ENCODE measurements at regions not wholly inside any gene's neighbourhood (a gene's known extent, or its start where the extent isn't known, plus 50 kb on each side); places are given as distances from the start of the nearest gene placed in this dataset.
A peak's percentile ranks its signal among the peaks of the same experiment; 100 is the strongest.

DNA sequence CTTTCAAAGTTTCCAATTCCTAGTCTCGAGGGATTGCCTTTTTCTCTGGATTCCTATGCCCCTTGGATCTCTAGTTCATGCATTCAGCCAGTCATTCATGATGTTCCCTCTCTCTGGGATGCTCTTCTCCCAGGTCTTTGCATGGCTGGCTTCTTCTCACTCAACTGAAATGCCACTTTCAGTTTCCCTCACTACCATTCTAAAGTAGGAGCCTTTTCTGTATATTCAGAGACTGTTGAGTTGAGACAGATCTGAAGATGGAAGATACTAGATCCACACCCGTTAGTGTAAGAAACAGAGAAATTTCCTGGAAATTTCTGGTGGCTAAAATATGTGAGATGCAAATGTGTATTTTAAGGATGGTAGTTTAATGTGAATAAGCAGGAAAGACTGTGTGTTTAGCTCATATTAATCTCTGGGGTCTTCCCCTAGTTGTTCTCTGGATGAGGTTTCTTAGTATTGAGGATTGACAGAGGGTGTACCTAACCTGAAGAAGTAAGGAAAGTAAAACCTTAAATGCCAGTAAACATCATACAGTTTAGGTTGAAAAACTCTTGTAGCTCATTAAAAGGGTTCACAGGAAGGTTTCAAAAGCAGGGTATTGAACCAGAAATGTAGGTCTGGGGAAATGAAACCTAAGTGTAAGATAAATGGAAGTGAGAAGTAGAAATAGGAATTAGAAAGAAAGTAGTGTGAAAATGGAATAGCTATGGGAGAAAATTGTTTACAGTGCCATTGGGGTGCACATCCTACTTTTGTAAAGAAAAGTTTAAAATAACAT lies 331.3 kb downstream of the NDFIP2 start:
- Histone ChIP-seq H3K4me1 (ENCODE audit: control insufficient read depth in 2 of 2, insufficient read depth in 1 of 2, low read depth in 1 of 2, low read length in 2 of 2) (peaks cover 5 to 12% of the 10 kb centered on the region in 2 donors), H3K4me2 (ENCODE audit: insufficient read depth, low read length, poor library complexity, severe bottlenecking) (no peak overlapping the region), H2BK12ac (ENCODE audit: low read length) (no peak overlapping the region), H2BK120ac (ENCODE audit: low read depth, low read length) (no peak overlapping the region), H2BK5ac (ENCODE audit: low read length) (no peak overlapping the region), H3K27me3 (ENCODE audit: control insufficient read depth in 3 of 3, insufficient read depth in 3 of 3, low read depth in 1 of 3, low read length in 3 of 3) (no peaks in the 10 kb centered on the region), H3K79me1 (ENCODE audit: low read depth, low read length) (no peaks in the 10 kb centered on the region), H3K4me3 (ENCODE audit: low read length in 2 of 2) (no peak overlapping the region), H2AFZ (ENCODE audit: low read length) (no peak overlapping the region), H2BK15ac (ENCODE audit: low read length) (no peak overlapping the region), H3K36me3 (replicated peaks in 1 of 2; ENCODE audit: control insufficient read depth in 2 of 2, insufficient read depth in 2 of 2, low read length in 2 of 2) (no peaks in the 10 kb centered on the region), H3K9ac (ENCODE audit: low read depth, low read length, poor library complexity) (no peak overlapping the region), H3K18ac (ENCODE audit: low read length) (no peak overlapping the region), H3K27ac (replicated peaks; ENCODE audit: low read length) (no peak overlapping the region), H4K91ac (ENCODE audit: low read depth, low read length, poor library complexity) (no peak overlapping the region), H3K4ac (ENCODE audit: low read length) (no peak overlapping the region), H4K8ac (ENCODE audit: low read depth, low read length) (no peak overlapping the region), H3K9me3 (replicated peaks in 1 of 2; ENCODE audit: control insufficient read depth in 2 of 2, insufficient read depth in 1 of 2, low read depth in 1 of 2, low read length in 2 of 2) (peaks cover 0 to 2% of the 10 kb centered on the region in 2 donors), H3K23ac (ENCODE audit: low read depth, low read length, poor library complexity) (no peak overlapping the region), H2AK5ac (ENCODE audit: low read depth, low read length) (no peak overlapping the region), H3K14ac (ENCODE audit: low read length) (no peak overlapping the region)
- WGBS, 2 donors (ENCODE audit: extremely low coverage in 2 of 2, insufficient read length in 2 of 2, insufficient replicate concordance in 1 of 2) = no CpG with 5 or more reads among the region's 2 CpGs
- no peak for DNase-seq (ENCODE audit: low spot score)

DNA sequence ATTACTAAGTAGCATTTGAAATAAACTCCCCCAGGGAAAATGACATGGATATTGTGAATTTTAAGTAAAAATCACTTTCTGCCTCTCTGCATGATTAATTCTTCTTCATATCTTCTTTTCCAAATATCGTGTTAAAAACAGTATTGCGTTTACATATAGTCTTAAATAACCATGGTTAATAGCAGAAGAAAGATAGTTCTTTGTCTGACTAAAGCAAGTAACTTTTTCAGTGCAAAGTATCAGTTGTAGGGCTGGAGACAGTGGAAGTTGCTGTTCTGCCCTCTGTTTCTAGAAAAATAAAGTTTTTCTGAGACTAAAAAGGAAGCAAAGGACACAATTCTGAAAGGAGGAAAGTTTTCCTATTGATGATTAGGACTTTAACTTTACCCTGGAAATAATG lies 330.2 kb downstream of the NDFIP2 start:
- Histone ChIP-seq H2AK5ac (ENCODE audit: low read depth, low read length) (no peak overlapping the region), H3K27ac (replicated peaks; ENCODE audit: low read length) (no peak overlapping the region), H2AFZ (ENCODE audit: low read length) (no peak overlapping the region), H4K91ac (ENCODE audit: low read depth, low read length, poor library complexity) (no peak overlapping the region), H3K4me3 (ENCODE audit: low read length in 2 of 2) (no peak overlapping the region), H3K18ac (ENCODE audit: low read length) (no peak overlapping the region), H3K79me1 (ENCODE audit: low read depth, low read length) (no peaks in the 10 kb centered on the region), H3K27me3 (ENCODE audit: control insufficient read depth in 3 of 3, insufficient read depth in 3 of 3, low read depth in 1 of 3, low read length in 3 of 3) (no peaks in the 10 kb centered on the region), H2BK15ac (ENCODE audit: low read length) (no peak overlapping the region), H3K4me2 (ENCODE audit: insufficient read depth, low read length, poor library complexity, severe bottlenecking) (no peak overlapping the region), H2BK5ac (ENCODE audit: low read length) (no peak overlapping the region), H3K14ac (ENCODE audit: low read length) (no peak overlapping the region), H3K36me3 (replicated peaks in 1 of 2; ENCODE audit: control insufficient read depth in 2 of 2, insufficient read depth in 2 of 2, low read length in 2 of 2) (no peaks in the 10 kb centered on the region), H3K9ac (ENCODE audit: low read depth, low read length, poor library complexity) (no peak overlapping the region), H2BK120ac (ENCODE audit: low read depth, low read length) (no peak overlapping the region), H3K9me3 (replicated peaks in 1 of 2; ENCODE audit: control insufficient read depth in 2 of 2, insufficient read depth in 1 of 2, low read depth in 1 of 2, low read length in 2 of 2) (peaks cover 0 to 2% of the 10 kb centered on the region in 2 donors), H3K4me1 (ENCODE audit: control insufficient read depth in 2 of 2, insufficient read depth in 1 of 2, low read depth in 1 of 2, low read length in 2 of 2) (peaks cover 5 to 14% of the 10 kb centered on the region in 2 donors), H4K8ac (ENCODE audit: low read depth, low read length) (no peak overlapping the region), H2BK12ac (ENCODE audit: low read length) (no peak overlapping the region), H3K4ac (ENCODE audit: low read length) (no peak overlapping the region), H3K23ac (ENCODE audit: low read depth, low read length, poor library complexity) (no peak overlapping the region)
- DNase-seq (ENCODE audit: low spot score) = no peak
- WGBS, 2 donors (ENCODE audit: extremely low coverage in 2 of 2, insufficient read length in 2 of 2, insufficient replicate concordance in 1 of 2) = no CpG with 5 or more reads among the region's 2 CpGs

DNA sequence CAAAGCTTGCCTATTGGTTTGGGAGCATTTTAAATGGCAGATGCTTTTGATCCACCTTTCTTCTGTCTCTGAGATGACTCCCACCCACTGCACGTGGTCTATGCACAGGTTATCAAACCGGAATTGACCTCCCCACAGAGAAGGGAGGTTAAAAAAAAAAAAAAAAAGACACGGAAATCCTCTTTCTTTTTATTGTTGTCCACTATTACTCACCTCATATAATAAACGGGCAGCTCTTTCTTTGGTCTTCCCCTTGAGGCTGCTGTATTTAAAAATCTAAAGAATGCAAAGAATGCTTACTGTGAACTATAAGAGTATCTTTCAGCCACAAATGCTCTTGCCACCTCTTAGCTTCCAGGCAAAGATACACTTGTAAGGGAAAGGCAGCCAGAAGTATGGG lies 329.7 kb downstream of the NDFIP2 start:
- no peaks in the 10 kb centered on the region for H3K79me1 ChIP-seq (ENCODE audit: low read depth, low read length)
- H4K91ac ChIP-seq (ENCODE audit: low read depth, low read length, poor library complexity) = no peak overlapping the region
- no peak overlapping the region for H3K23ac ChIP-seq (ENCODE audit: low read depth, low read length, poor library complexity)
- H3K9me3 ChIP-seq (replicated peaks in 1 of 2; ENCODE audit: control insufficient read depth in 2 of 2, insufficient read depth in 1 of 2, low read depth in 1 of 2, low read length in 2 of 2) = peaks cover 0 to 2% of the 10 kb centered on the region in 2 donors
- no peaks in the 10 kb centered on the region for H3K36me3 ChIP-seq (replicated peaks in 1 of 2; ENCODE audit: control insufficient read depth in 2 of 2, insufficient read depth in 2 of 2, low read length in 2 of 2)
- no peak overlapping the region for H2BK120ac ChIP-seq (ENCODE audit: low read depth, low read length)
- no peak overlapping the region for H3K27ac ChIP-seq (replicated peaks; ENCODE audit: low read length)
- no peak overlapping the region for H3K4me2 ChIP-seq (ENCODE audit: insufficient read depth, low read length, poor library complexity, severe bottlenecking)
- no peak overlapping the region for H3K9ac ChIP-seq (ENCODE audit: low read depth, low read length, poor library complexity)
- no peaks in the 10 kb centered on the region for H3K27me3 ChIP-seq (ENCODE audit: control insufficient read depth in 3 of 3, insufficient read depth in 3 of 3, low read depth in 1 of 3, low read length in 3 of 3)
- H3K4ac ChIP-seq (ENCODE audit: low read length) = no peak overlapping the region
- H3K4me3 ChIP-seq (ENCODE audit: low read length in 2 of 2) = no peak overlapping the region
- no peak overlapping the region for H2BK15ac ChIP-seq (ENCODE audit: low read length)
- H4K8ac ChIP-seq (ENCODE audit: low read depth, low read length) = no peak overlapping the region
- no peak overlapping the region for H3K18ac ChIP-seq (ENCODE audit: low read length)
- H2AFZ ChIP-seq (ENCODE audit: low read length) = peak overlapping the region; percentile 15
- H3K4me1 ChIP-seq (ENCODE audit: control insufficient read depth in 2 of 2, insufficient read depth in 1 of 2, low read depth in 1 of 2, low read length in 2 of 2) = peaks cover 8 to 14% of the 10 kb centered on the region in 2 donors
- no peak overlapping the region for H2BK12ac ChIP-seq (ENCODE audit: low read length)
- H3K14ac ChIP-seq (ENCODE audit: low read length) = no peak overlapping the region
- H2BK5ac ChIP-seq (ENCODE audit: low read length) = no peak overlapping the region
- H2AK5ac ChIP-seq (ENCODE audit: low read depth, low read length) = no peak overlapping the region
- no CpG with 5 or more reads among the region's 4 CpGs for WGBS, 2 donors (ENCODE audit: extremely low coverage in 2 of 2, insufficient read length in 2 of 2, insufficient replicate concordance in 1 of 2)
- no peak for DNase-seq (ENCODE audit: low spot score)

DNA sequence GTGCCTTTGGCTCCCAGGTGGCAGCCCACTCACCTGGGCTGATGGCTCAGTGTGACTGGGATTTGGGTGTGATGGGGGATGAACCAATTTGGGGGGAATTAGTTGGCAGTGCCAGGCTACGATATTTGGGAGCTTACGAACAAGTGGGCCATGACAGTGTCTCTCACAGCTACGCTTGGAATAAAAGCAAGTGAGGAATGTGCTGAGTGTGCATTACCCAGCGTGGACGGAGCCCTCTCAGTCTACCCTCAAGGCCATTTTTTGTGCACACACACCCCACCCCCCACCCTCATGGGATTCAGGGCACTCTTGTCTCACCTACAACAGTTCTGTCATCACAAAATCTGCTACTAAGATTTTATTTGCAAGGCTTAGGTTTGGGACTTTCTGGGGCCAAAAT lies 329.1 kb downstream of the NDFIP2 start:
- H3K4me2 ChIP-seq (ENCODE audit: insufficient read depth, low read length, poor library complexity, severe bottlenecking) = no peak overlapping the region
- H3K4me3 ChIP-seq (ENCODE audit: low read length in 2 of 2) = no peak overlapping the region
- no peak overlapping the region for H2BK5ac ChIP-seq (ENCODE audit: low read length)
- no peaks in the 10 kb centered on the region for H3K27me3 ChIP-seq (ENCODE audit: control insufficient read depth in 3 of 3, insufficient read depth in 3 of 3, low read depth in 1 of 3, low read length in 3 of 3)
- H3K4me1 ChIP-seq (ENCODE audit: control insufficient read depth in 2 of 2, insufficient read depth in 1 of 2, low read depth in 1 of 2, low read length in 2 of 2) = peaks cover 14 to 17% of the 10 kb centered on the region in 2 donors
- no peak overlapping the region for H3K9ac ChIP-seq (ENCODE audit: low read depth, low read length, poor library complexity)
- H3K23ac ChIP-seq (ENCODE audit: low read depth, low read length, poor library complexity) = no peak overlapping the region
- H2BK12ac ChIP-seq (ENCODE audit: low read length) = no peak overlapping the region
- no peak overlapping the region for H2AK5ac ChIP-seq (ENCODE audit: low read depth, low read length)
- H3K14ac ChIP-seq (ENCODE audit: low read length) = no peak overlapping the region
- H3K79me1 ChIP-seq (ENCODE audit: low read depth, low read length) = no peaks in the 10 kb centered on the region
- H2BK15ac ChIP-seq (ENCODE audit: low read length) = no peak overlapping the region
- H2AFZ ChIP-seq (ENCODE audit: low read length) = peak overlapping the region; percentile 15
- no peak overlapping the region for H4K91ac ChIP-seq (ENCODE audit: low read depth, low read length, poor library complexity)
- H2BK120ac ChIP-seq (ENCODE audit: low read depth, low read length) = no peak overlapping the region
- no CpG with 5 or more reads among the region's 5 CpGs for WGBS, 2 donors (ENCODE audit: extremely low coverage in 2 of 2, insufficient read length in 2 of 2, insufficient replicate concordance in 1 of 2)
- H3K4ac ChIP-seq (ENCODE audit: low read length) = no peak overlapping the region
- DNase-seq (ENCODE audit: low spot score) = no peak
- no peak overlapping the region for H4K8ac ChIP-seq (ENCODE audit: low read depth, low read length)
- peaks cover 0 to 2% of the 10 kb centered on the region in 2 donors for H3K9me3 ChIP-seq (replicated peaks in 1 of 2; ENCODE audit: control insufficient read depth in 2 of 2, insufficient read depth in 1 of 2, low read depth in 1 of 2, low read length in 2 of 2)
- no peak overlapping the region for H3K27ac ChIP-seq (replicated peaks; ENCODE audit: low read length)
- H3K18ac ChIP-seq (ENCODE audit: low read length) = no peak overlapping the region
- no peaks in the 10 kb centered on the region for H3K36me3 ChIP-seq (replicated peaks in 1 of 2; ENCODE audit: control insufficient read depth in 2 of 2, insufficient read depth in 2 of 2, low read length in 2 of 2)

Data from neuronal stem cell (in vitro differentiated cells).